SH-SY5Y (cell line): ENCODE measurements at regions not wholly inside any gene's neighbourhood (a gene's known extent, or its start where the extent isn't known, plus 50 kb on each side); places are given as distances from the start of the nearest gene placed in this dataset.

Experiments used
- GATA2 ChIP-seq: IDR thresholded peaks from 2 replicates; pipeline ENCODE4 v1.6.1; 2011; ENCODE audit warnings: mild to moderate bottlenecking, low read depth, low read length
- GATA3 ChIP-seq: IDR thresholded peaks from 2 replicates; pipeline ENCODE4 v1.6.1; 2011; ENCODE audit warnings: low read depth, mild to moderate bottlenecking, low read length, moderate library complexity

- no peak for TF ChIP-seq GATA2
- TF ChIP-seq GATA3, result no peak
Observed at GRCh38 chr9:89234205-89235067, 55.8 kb upstream of the SHC3 start.

GRCh38 chr9:89236955-89237573, 58.4 kb upstream of the SHC3 start:
- no peak for TF ChIP-seq GATA2

- TF ChIP-seq GATA3 (no peak), GATA2 (no peak)
Observed at GRCh38 chr9:89238424-89238823, 59.8 kb upstream of the SHC3 start.

GRCh38 chr9:89243296-89244061, 64.9 kb upstream of the SHC3 start:
- TF ChIP-seq GATA3 (no peak), GATA2 (peak; percentile 35; the same call in 1 of the 2 replicates)

GRCh38 chr9:89246840-89247239, 64.2 kb upstream of the CKS2 start:
- TF ChIP-seq GATA2 (no peak), GATA3 (no peak)

- TF ChIP-seq GATA2 (no peak), GATA3 (no peak)
Observed at GRCh38 chr9:89247431-89248353, 63.3 kb upstream of the CKS2 start.

GRCh38 chr9:89249001-89249400, 62.0 kb upstream of the CKS2 start:
- TF ChIP-seq GATA3, result no peak
- TF ChIP-seq GATA2, result no peak

- TF ChIP-seq GATA2 (no peak), GATA3 (no peak)
Observed at GRCh38 chr9:89252651-89253267, 58.2 kb upstream of the CKS2 start.

GRCh38 chr9:89254058-89254772, 56.8 kb upstream of the CKS2 start:
- TF ChIP-seq GATA3 (no peak), GATA2 (no peak)

- TF ChIP-seq GATA2, result no peak
Observed at GRCh38 chr9:89254773-89255125, 56.2 kb upstream of the CKS2 start.

- no peak for TF ChIP-seq GATA3
- TF ChIP-seq GATA2, result no peak
Observed at GRCh38 chr9:89256225-89256624, 54.8 kb upstream of the CKS2 start.

- TF ChIP-seq GATA3 (no peak), GATA2 (no peak)
Observed at GRCh38 chr9:89256642-89257041, 54.4 kb upstream of the CKS2 start.

- TF ChIP-seq GATA2 (no peak), GATA3 (no peak)
Observed at GRCh38 chr9:89260525-89260924, 50.5 kb upstream of the CKS2 start.
